ENCODE measurements at regions not wholly inside any gene's neighbourhood (a gene's known extent, or its start where the extent isn't known, plus 50 kb on each side); places are given as distances from the start of the nearest gene placed in this dataset.
"Not testable (repeated sequence)": the region's sequence is repeated elsewhere in the genome, so short reads cannot be mapped to it uniquely, and the experiment has no call there.

DNA sequence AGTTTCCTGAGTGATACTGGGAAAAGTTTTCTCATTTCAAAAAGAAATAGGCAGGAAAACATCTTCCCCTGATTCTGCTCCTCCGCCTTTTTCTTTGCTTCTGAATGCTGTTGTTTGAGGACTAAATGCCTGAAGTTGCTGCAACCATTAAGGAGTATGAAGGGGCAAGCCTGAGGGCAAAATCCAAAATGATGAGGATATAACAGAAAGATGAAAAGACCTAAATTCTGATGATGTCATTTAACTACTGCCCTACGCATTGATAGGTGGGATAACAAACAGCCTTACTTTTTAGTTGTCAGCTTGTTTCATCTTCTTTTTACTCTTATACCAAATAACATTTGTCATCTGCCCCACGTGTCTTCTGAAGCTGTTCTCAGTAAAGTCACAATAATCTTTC is 474.6 kb upstream of the MMS22L start:
- Histone ChIP-seq H3K9ac (ENCODE audit: low read depth in 1 of 3, low read length in 3 of 3) (no peak overlapping the region), H3K4me1 (ENCODE audit: control insufficient read depth in 3 of 3, insufficient read depth in 3 of 3, low read length in 3 of 3) (no peaks in the 10 kb centered on the region), H3K27me3 (ENCODE audit: control insufficient read depth in 3 of 3, insufficient read depth in 3 of 3, low read length in 3 of 3) (no peaks in the 10 kb centered on the region), H3K27ac (ENCODE audit: low read depth, low read length) (no peak overlapping the region), H3K9me3 (ENCODE audit: control insufficient read depth in 3 of 3, low read length in 3 of 3) (no peaks in the 10 kb centered on the region), H3K36me3 (ENCODE audit: control insufficient read depth in 3 of 3, insufficient read depth in 3 of 3, low read length in 3 of 3) (no peaks in the 10 kb centered on the region), H3K4me3 (ENCODE audit: low read length in 3 of 3) (no peak overlapping the region)

DNA sequence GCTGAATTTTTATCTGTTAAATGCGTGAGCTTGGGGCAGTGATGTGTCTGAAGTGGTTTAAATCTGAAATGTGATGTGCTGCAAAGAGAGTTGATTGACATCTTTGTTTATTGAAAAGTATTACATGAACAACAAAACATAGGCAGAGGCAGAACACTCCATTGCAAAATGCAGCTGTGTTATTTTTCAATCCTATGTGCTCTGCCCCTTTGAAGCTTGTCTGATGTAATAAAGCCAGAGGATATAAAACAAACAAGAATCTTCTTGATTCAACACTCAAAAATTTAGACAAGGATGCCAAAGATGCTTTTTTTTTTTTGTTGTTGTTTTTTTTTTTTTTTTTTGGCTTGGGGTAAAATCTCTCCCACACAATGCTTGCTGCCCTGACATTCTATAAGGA is 482.4 kb upstream of the MMS22L start:
- Histone ChIP-seq H3K9me3 (ENCODE audit: control insufficient read depth in 3 of 3, low read length in 3 of 3) (no peaks in the 10 kb centered on the region), H3K4me3 (ENCODE audit: low read length in 3 of 3) (no peak overlapping the region), H3K27ac (ENCODE audit: low read depth, low read length) (no peak overlapping the region), H3K9ac (ENCODE audit: low read depth in 1 of 3, low read length in 3 of 3) (no peak overlapping the region), H3K4me1 (ENCODE audit: control insufficient read depth in 3 of 3, insufficient read depth in 3 of 3, low read length in 3 of 3) (no peaks in the 10 kb centered on the region), H3K27me3 (ENCODE audit: control insufficient read depth in 3 of 3, insufficient read depth in 3 of 3, low read length in 3 of 3) (no peaks in the 10 kb centered on the region), H3K36me3 (ENCODE audit: control insufficient read depth in 3 of 3, insufficient read depth in 3 of 3, low read length in 3 of 3) (no peaks in the 10 kb centered on the region)

DNA sequence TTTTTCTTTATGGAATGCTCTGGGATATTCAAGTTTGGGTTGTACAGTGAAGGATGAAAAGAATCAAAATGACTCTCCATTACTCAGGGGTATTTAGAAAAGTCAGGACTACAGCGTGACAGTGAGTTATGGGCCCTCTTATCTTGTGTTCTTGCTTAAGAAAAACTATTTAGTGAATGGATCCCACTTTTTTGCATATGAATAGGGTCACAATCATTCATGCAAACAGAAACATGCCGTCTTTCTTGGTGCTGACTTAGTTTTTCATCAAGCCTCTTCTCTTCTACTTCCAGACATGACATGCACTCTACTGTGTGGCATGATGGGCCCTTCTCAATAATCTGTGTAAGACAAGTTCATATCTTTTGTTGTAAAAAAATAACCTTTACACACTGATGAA is 488.4 kb upstream of the MMS22L start:
- Histone ChIP-seq H3K4me3 (ENCODE audit: low read length in 3 of 3) (no peak overlapping the region), H3K36me3 (ENCODE audit: control insufficient read depth in 3 of 3, insufficient read depth in 3 of 3, low read length in 3 of 3) (no peaks in the 10 kb centered on the region), H3K27me3 (ENCODE audit: control insufficient read depth in 3 of 3, insufficient read depth in 3 of 3, low read length in 3 of 3) (no peaks in the 10 kb centered on the region), H3K27ac (ENCODE audit: low read depth, low read length) (no peak overlapping the region), H3K9ac (ENCODE audit: low read depth in 1 of 3, low read length in 3 of 3) (no peak overlapping the region), H3K4me1 (ENCODE audit: control insufficient read depth in 3 of 3, insufficient read depth in 3 of 3, low read length in 3 of 3) (no peaks in the 10 kb centered on the region), H3K9me3 (ENCODE audit: control insufficient read depth in 3 of 3, low read length in 3 of 3) (no peaks in the 10 kb centered on the region)

DNA sequence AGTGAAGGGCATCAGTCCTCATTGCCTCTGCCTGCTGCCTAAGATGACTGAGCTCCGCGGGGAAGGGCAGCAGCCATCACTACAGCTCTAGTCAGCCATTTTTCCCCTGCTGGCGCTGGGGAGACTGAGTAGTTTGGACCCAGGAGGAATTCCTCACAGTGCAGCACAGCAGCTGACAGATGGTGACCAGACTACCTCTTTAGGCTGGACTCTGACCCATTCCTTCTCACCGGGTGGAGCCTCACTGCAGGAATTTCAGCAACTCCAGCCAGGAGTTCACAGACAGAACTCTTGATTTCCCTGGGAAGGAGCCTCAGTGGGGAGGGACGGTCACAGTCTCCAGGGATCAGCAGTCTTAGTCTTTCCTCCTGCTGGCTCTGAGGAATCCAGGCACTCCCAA is 492.0 kb upstream of the MMS22L start:
- Histone ChIP-seq H3K9me3 (ENCODE audit: control insufficient read depth in 3 of 3, low read length in 3 of 3) (no peaks in the 10 kb centered on the region), H3K4me3 (ENCODE audit: low read length in 3 of 3) (no peak overlapping the region), H3K36me3 (ENCODE audit: control insufficient read depth in 3 of 3, insufficient read depth in 3 of 3, low read length in 3 of 3) (no peaks in the 10 kb centered on the region), H3K27ac (ENCODE audit: low read depth, low read length) (no peak overlapping the region), H3K4me1 (ENCODE audit: control insufficient read depth in 3 of 3, insufficient read depth in 3 of 3, low read length in 3 of 3) (no peaks in the 10 kb centered on the region), H3K9ac (ENCODE audit: low read depth in 1 of 3, low read length in 3 of 3) (no peak overlapping the region), H3K27me3 (ENCODE audit: control insufficient read depth in 3 of 3, insufficient read depth in 3 of 3, low read length in 3 of 3) (no peaks in the 10 kb centered on the region)

DNA sequence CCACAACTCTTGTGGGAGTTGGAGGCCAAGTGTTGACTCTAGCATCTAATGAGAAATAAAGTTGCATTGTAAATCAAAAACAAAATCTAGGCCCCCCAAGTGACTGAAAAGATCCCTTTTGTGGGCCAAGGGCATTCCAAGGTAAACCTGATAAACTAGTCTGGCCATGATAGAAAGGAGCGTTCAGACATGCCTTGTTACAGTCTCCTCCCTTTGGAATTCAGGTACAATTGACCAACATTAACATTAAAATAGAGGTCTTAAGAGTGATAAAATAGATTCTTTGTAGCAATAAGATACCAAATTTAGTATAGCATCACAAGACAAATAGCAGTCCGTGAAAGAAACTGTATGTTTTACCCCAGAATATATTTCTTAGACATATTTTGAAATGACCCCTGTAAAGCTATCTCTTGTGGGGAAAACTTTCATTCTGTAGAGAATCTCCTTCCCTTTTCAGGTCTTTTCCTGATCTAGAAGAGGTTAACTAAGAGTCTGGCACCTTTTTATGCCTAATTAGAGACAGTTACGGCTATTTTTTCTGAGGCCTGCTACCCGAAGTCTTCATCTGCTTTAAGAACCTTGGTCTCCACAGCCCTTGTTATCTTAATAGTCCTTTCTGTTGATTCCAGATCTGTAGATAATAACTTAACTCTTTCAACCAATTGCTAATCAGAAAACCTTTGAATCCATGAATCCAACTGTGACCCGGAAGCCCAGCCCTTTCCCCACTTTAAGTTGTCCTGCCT is 495.4 kb upstream of the MMS22L start:
- H3K9me3 ChIP-seq (ENCODE audit: control insufficient read depth in 3 of 3, low read length in 3 of 3), result no peaks in the 10 kb centered on the region
- H3K4me1 ChIP-seq (ENCODE audit: control insufficient read depth in 3 of 3, insufficient read depth in 3 of 3, low read length in 3 of 3), result no peaks in the 10 kb centered on the region
- H3K27ac ChIP-seq (ENCODE audit: low read depth, low read length), result no peak overlapping the region
- H3K36me3 ChIP-seq (ENCODE audit: control insufficient read depth in 3 of 3, insufficient read depth in 3 of 3, low read length in 3 of 3), result no peaks in the 10 kb centered on the region
- no peak overlapping the region for H3K4me3 ChIP-seq (ENCODE audit: low read length in 3 of 3)
- no peaks in the 10 kb centered on the region for H3K27me3 ChIP-seq (ENCODE audit: control insufficient read depth in 3 of 3, insufficient read depth in 3 of 3, low read length in 3 of 3)
- no peak overlapping the region for H3K9ac ChIP-seq (ENCODE audit: low read depth in 1 of 3, low read length in 3 of 3)

DNA sequence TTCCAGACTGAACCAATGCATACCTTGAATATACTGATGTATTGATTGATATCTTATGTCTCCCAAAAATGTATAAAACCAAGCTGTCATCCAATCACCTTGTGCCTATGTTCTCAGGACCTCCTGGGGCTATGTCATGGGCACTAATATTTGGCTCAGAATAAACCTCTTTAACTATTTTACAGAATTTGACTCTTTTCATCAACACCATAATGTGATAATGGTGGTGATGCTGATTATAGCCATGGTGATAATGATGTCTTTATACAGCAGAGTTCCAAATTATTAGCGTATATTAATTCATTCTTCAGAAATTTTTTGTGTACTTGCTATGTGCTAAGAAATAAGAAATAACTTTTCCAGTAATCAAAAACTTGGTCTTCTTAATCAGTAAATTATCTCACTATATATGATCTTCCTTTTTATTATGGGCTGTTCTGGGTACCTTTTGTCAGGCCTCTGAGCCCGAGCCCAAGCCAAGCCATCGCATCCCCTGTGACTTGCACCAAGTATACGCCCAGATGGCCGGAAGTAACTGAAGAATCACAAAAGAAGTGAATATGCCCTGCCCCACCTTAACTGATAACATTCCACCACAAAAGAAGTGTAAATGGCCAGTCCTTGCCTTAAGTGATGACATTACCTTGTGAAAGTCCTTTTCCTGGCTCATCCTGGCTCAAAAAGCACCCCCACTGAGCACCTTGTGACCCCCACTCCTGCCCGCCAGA is 496.2 kb upstream of the MMS22L start:
- not testable (repeated sequence) for H3K4me1 ChIP-seq (ENCODE audit: control insufficient read depth in 3 of 3, insufficient read depth in 3 of 3, low read length in 3 of 3); H3K9ac ChIP-seq (ENCODE audit: low read depth in 1 of 3, low read length in 3 of 3); H3K4me3 ChIP-seq (ENCODE audit: low read length in 3 of 3); H3K27ac ChIP-seq (ENCODE audit: low read depth, low read length); H3K27me3 ChIP-seq (ENCODE audit: control insufficient read depth in 3 of 3, insufficient read depth in 3 of 3, low read length in 3 of 3); H3K36me3 ChIP-seq (ENCODE audit: control insufficient read depth in 3 of 3, insufficient read depth in 3 of 3, low read length in 3 of 3); H3K9me3 ChIP-seq (ENCODE audit: control insufficient read depth in 3 of 3, low read length in 3 of 3)

DNA sequence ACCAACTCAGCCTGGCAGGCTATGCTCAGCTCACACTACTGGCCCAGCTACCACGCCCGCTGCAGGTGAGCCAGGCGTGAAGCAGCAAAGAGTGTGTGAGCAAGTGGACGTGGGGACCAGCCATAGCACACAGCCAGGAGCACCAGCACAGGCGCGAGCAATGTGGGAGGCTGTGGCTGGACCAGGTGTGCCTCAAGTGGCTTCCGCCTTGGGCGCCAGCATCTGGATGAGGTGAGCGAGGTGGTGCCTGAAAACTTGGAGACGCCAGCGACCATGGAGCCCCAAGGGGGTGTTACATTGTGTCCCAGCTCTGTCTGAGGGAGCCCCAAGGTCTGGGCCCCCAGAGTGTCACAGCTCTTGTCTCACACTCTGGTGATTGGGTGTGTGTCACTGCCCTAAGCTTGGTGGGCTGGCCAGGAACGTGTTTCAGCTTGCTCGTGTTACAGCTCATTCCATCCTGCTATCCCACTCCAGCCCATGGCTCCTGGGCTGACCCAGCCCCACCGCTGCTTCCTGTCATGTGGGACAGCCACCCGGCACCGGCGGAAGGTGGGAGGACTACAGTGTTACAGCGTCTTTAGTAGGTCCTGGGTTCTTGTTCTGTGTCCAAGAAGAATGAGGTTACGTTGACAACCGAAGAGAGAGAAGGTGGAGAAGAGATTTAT is 508.0 kb upstream of the MMS22L start:
- Histone ChIP-seq H3K9ac (ENCODE audit: low read depth in 1 of 3, low read length in 3 of 3) (no peak overlapping the region), H3K27ac (ENCODE audit: low read depth, low read length) (no peak overlapping the region), H3K27me3 (ENCODE audit: control insufficient read depth in 3 of 3, insufficient read depth in 3 of 3, low read length in 3 of 3) (no peaks in the 10 kb centered on the region), H3K4me3 (ENCODE audit: low read length in 3 of 3) (no peak overlapping the region), H3K9me3 (ENCODE audit: control insufficient read depth in 3 of 3, low read length in 3 of 3) (no peaks in the 10 kb centered on the region), H3K36me3 (ENCODE audit: control insufficient read depth in 3 of 3, insufficient read depth in 3 of 3, low read length in 3 of 3) (no peaks in the 10 kb centered on the region), H3K4me1 (ENCODE audit: control insufficient read depth in 3 of 3, insufficient read depth in 3 of 3, low read length in 3 of 3) (no peaks in the 10 kb centered on the region)

DNA sequence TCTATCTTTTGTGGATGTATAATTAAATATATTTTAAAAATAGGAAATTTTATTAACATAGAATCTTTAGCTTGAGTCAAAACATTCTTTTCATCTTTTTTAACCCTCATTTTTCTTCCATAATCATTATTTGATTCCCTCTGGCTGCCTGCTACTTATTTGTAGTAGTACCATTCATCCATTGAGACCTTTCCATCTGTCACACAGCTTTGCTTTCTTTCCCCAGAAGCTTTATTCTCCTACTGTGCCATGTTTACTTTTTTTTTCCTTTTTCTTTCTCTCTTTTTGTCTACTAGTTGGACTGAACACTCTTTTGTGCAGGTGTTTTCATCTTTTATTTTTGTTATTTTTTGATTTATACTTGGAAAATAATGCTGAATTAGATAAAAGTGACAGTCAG is 522.6 kb upstream of the MMS22L start:
- Histone ChIP-seq H3K27me3 (ENCODE audit: control insufficient read depth in 3 of 3, insufficient read depth in 3 of 3, low read length in 3 of 3) (no peaks in the 10 kb centered on the region), H3K27ac (ENCODE audit: low read depth, low read length) (no peak overlapping the region), H3K4me1 (ENCODE audit: control insufficient read depth in 3 of 3, insufficient read depth in 3 of 3, low read length in 3 of 3) (no peaks in the 10 kb centered on the region), H3K9ac (ENCODE audit: low read depth in 1 of 3, low read length in 3 of 3) (no peak overlapping the region), H3K36me3 (ENCODE audit: control insufficient read depth in 3 of 3, insufficient read depth in 3 of 3, low read length in 3 of 3) (no peaks in the 10 kb centered on the region), H3K9me3 (ENCODE audit: control insufficient read depth in 3 of 3, low read length in 3 of 3) (no peaks in the 10 kb centered on the region), H3K4me3 (ENCODE audit: low read length in 3 of 3) (no peak overlapping the region)

DNA sequence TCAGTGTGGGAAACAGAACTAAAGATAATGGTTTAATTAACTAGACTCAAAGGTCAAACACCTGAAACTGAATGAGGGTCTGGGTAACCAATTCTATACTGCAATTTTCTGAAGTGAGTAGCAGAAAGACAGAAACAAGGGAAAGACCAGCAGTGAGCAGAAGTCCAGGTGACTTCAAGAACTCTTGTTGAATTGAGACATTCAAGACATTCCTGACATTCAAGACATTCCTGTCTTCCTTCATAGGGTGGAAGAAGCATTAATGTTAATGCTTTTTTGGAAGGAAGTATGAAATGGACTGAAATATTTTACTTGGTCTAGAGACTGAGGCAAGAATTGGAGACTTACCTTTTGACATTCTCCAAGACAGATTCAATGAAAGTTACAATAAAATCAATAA is 529.9 kb upstream of the MMS22L start:
- H3K27me3 ChIP-seq (ENCODE audit: control insufficient read depth in 3 of 3, insufficient read depth in 3 of 3, low read length in 3 of 3), result no peaks in the 10 kb centered on the region
- H3K4me3 ChIP-seq (ENCODE audit: low read length in 3 of 3), result no peak overlapping the region
- no peaks in the 10 kb centered on the region for H3K9me3 ChIP-seq (ENCODE audit: control insufficient read depth in 3 of 3, low read length in 3 of 3)
- H3K27ac ChIP-seq (ENCODE audit: low read depth, low read length), result no peak overlapping the region
- H3K9ac ChIP-seq (ENCODE audit: low read depth in 1 of 3, low read length in 3 of 3), result no peak overlapping the region
- no peaks in the 10 kb centered on the region for H3K36me3 ChIP-seq (ENCODE audit: control insufficient read depth in 3 of 3, insufficient read depth in 3 of 3, low read length in 3 of 3)
- H3K4me1 ChIP-seq (ENCODE audit: control insufficient read depth in 3 of 3, insufficient read depth in 3 of 3, low read length in 3 of 3), result no peaks in the 10 kb centered on the region

DNA sequence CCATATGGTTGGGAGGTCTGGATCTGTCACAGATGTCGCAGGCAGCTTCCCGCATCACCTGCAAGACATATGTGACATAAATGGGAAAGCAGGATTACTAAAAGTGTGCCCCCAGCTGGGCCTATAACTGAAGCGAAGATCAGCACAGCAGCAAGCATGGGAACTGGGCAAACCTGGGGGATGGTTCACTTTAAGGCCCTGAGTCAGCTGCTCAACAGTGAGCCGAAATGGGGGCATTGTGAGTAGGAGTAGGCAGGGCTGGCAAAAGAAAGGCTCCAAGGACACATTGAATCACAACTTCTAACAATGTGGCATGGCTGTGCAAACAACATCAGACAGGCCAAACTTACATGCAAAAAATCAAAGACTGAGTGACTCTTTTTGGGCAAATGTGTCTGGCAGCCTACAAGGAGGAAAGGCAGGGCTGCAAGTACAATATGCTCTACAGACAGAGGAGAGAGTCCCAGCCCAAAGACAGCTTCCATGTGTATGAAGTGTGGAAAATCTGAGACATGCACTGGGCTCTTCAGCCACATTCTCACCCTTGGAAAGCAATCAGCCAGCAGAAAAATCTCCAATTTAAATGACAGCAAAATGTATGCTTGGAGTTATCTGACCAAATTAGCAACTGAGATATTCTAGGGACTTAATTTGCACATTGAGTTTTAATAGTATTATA is 531.0 kb upstream of the MMS22L start:
- H3K9ac ChIP-seq (ENCODE audit: low read depth in 1 of 3, low read length in 3 of 3), result no peak overlapping the region
- H3K36me3 ChIP-seq (ENCODE audit: control insufficient read depth in 3 of 3, insufficient read depth in 3 of 3, low read length in 3 of 3), result no peaks in the 10 kb centered on the region
- no peaks in the 10 kb centered on the region for H3K27me3 ChIP-seq (ENCODE audit: control insufficient read depth in 3 of 3, insufficient read depth in 3 of 3, low read length in 3 of 3)
- no peak overlapping the region for H3K27ac ChIP-seq (ENCODE audit: low read depth, low read length)
- no peaks in the 10 kb centered on the region for H3K4me1 ChIP-seq (ENCODE audit: control insufficient read depth in 3 of 3, insufficient read depth in 3 of 3, low read length in 3 of 3)
- no peak overlapping the region for H3K4me3 ChIP-seq (ENCODE audit: low read length in 3 of 3)
- no peaks in the 10 kb centered on the region for H3K9me3 ChIP-seq (ENCODE audit: control insufficient read depth in 3 of 3, low read length in 3 of 3)

All from skeletal muscle tissue (tissue), 3 donors.